PC-3 (cell line): ENCODE measurements at regions not wholly inside any gene's neighbourhood (a gene's known extent, or its start where the extent isn't known, plus 50 kb on each side); places are given as distances from the start of the nearest gene placed in this dataset.
A peak's percentile ranks its signal among the peaks of the same experiment; 100 is the strongest.
"Not testable (repeated sequence)": the region's sequence is repeated elsewhere in the genome, so short reads cannot be mapped to it uniquely, and the experiment has no call there.

Experiments used
- ATAC-seq: fragments of 200-7000 bp; cut with Tn5 transposase; 2 replicates; pipeline ENCODE4 v1.9.1; 2020; ENCODE audit warnings: mild to moderate bottlenecking, moderate library complexity
- BruUV-seq: library from RNA; stranded (reverse); fragments of 400-500 nt; replicated peaks from 2 replicates; lab custom pipeline; 2021; lab: Mats Ljungman, UMichigan
- CTCF ChIA-PET: fragments of 300-600 bp; sonication (Branson Sonifier 250); formaldehyde crosslinking; loops from one replicate; lab custom pipeline; 2022; ENCODE audit warnings: antibody characterized with exemption; lab: Charles Lee
- POLR2A ChIA-PET: fragments of 300-600 bp; sonication (Branson Sonifier 250); formaldehyde crosslinking; loops from one replicate; lab custom pipeline; 2022; ENCODE audit warnings: antibody characterized with exemption; ENCODE audit not compliant: unreplicated experiment; lab: Charles Lee
- DNase-seq: peaks from one replicate; pipeline ENCODE4 v3.0.0-alpha.2; 2015
- H2AFZ ChIP-seq: fragments of 300-600 bp; sonication (generic); 2 replicates; pipeline ENCODE4 v1.6.0; 2016; ENCODE audit warnings: antibody characterized with exemption, low read length
- H3F3A ChIP-seq: fragments of 300-600 bp; sonication (generic); one replicate; pipeline ENCODE4 v1.6.0; 2017; ENCODE audit warnings: antibody characterized with exemption, low read length, control low read depth, mild to moderate bottlenecking; ENCODE audit not compliant: unreplicated experiment
- H3K27ac ChIP-seq: fragments of 300-600 bp; sonication (generic); 2 replicates; pipeline ENCODE4 v1.5.1; 2016; ENCODE audit warnings: mild to moderate bottlenecking, low read length
- H3K27me3 ChIP-seq: fragments of 300-600 bp; sonication (generic); 2 replicates; pipeline ENCODE4 v1.6.1; 2016; ENCODE audit warnings: low read length, mixed read lengths
- H3K36me3 ChIP-seq: fragments of 300-600 bp; sonication (generic); 2 replicates; pipeline ENCODE4 v1.6.1; 2016; ENCODE audit warnings: low read depth, mixed run types, low read length, mixed read lengths
- H3K4me1 ChIP-seq: fragments of 300-600 bp; sonication (generic); 2 replicates; pipeline ENCODE4 v1.5.1; 2016; ENCODE audit warnings: low read length; ENCODE audit not compliant: insufficient read depth
- H3K4me2 ChIP-seq: fragments of 300-600 bp; sonication (generic); 2 replicates; pipeline ENCODE4 v1.6.0; 2016; ENCODE audit warnings: low read length
- H3K4me3 ChIP-seq: fragments of 300-600 bp; sonication (generic); 2 replicates; pipeline ENCODE4 v1.5.1; 2016; ENCODE audit warnings: mild to moderate bottlenecking, low read length, mixed read lengths
- H3K79me2 ChIP-seq: fragments of 300-600 bp; sonication (generic); 2 replicates; pipeline ENCODE4 v1.6.1; 2017; ENCODE audit warnings: low read length, mixed read lengths
- H3K9ac ChIP-seq: fragments of 300-600 bp; sonication (generic); 2 replicates; pipeline ENCODE4 v1.6.0; 2016; ENCODE audit warnings: mild to moderate bottlenecking, low read length
- H3K9me2 ChIP-seq: fragments of 300-600 bp; sonication (generic); replicated peaks from 2 replicates; pipeline ENCODE4 v1.6.1; 2016; ENCODE audit warnings: mixed run types, low read length, mixed read lengths
- H3K9me3 ChIP-seq: fragments of 300-600 bp; sonication (generic); 2 replicates; pipeline ENCODE4 v1.6.1; 2016; ENCODE audit warnings: low read length, mixed read lengths
- H4K20me1 ChIP-seq: fragments of 300-600 bp; sonication (generic); 2 replicates; pipeline ENCODE4 v1.6.1; 2016; ENCODE audit warnings: low read length, mixed read lengths
- EZH2 ChIP-seq: fragments of 300-600 bp; sonication (generic); IDR thresholded peaks from one replicate; pipeline ENCODE4 v1.6.1; 2017; ENCODE audit warnings: antibody characterized with exemption, mild to moderate bottlenecking, low read length; ENCODE audit not compliant: unreplicated experiment
- EZH2phosphoT487 ChIP-seq: fragments of 300-600 bp; sonication (generic); IDR thresholded peaks from 2 replicates; pipeline ENCODE4 v1.6.1; 2018; ENCODE audit warnings: mild to moderate bottlenecking, antibody characterized with exemption, low read length, borderline replicate concordance
- intact Hi-C: fragments of 100-400 bp; cut with micrococcal nuclease; formaldehyde crosslinking; loops from 2 replicates; pipeline ENCODE4 v1.9.0; 2023
- TF ChIP-seq, protein P1 (sequence below): fragments of 300-600 bp; sonication (generic); conservative IDR thresholded peaks from 2 replicates; pipeline ENCODE4 v1.5.1; 2017; ENCODE audit warnings: antibody characterized with exemption, low read depth, mild to moderate bottlenecking, low read length

DNA sequence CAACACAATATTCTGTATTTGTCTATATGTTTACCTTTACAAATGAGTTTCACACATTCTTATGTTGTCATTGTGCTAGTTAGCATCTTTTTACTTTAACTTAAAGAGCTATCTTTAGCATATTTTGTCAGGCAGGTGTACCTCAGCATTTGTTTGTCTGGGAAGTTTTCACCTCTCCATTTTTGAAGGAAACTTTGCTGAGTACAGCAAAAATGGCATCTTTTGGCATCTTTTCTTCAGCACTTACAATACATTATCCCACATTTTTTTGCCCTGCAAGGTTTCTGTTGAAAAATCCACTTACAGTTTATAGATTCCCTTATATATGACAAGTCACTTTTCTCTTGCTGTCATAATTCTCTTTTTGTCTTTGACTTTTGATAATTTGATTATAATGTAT lies 171.3 kb upstream of the XIRP2 start:
- H3F3A ChIP-seq: no peaks in the 10 kb centered on the region
- no peaks in the 10 kb centered on the region for H3K4me1 ChIP-seq
- H3K4me2 ChIP-seq: no peak overlapping the region
- ChIA-PET POLR2A (no interaction called here), CTCF (no interaction called here)
- H3K9me3 ChIP-seq: no peaks in the 10 kb centered on the region
- no peak overlapping the region for H3K4me3 ChIP-seq
- no peaks in the 10 kb centered on the region for H4K20me1 ChIP-seq
- ATAC-seq (no peak), DNase-seq (no peak)
- no peak overlapping the region for H3K27ac ChIP-seq
- no peak overlapping the region for H3K9ac ChIP-seq
- TF ChIP-seq, protein P1, sequence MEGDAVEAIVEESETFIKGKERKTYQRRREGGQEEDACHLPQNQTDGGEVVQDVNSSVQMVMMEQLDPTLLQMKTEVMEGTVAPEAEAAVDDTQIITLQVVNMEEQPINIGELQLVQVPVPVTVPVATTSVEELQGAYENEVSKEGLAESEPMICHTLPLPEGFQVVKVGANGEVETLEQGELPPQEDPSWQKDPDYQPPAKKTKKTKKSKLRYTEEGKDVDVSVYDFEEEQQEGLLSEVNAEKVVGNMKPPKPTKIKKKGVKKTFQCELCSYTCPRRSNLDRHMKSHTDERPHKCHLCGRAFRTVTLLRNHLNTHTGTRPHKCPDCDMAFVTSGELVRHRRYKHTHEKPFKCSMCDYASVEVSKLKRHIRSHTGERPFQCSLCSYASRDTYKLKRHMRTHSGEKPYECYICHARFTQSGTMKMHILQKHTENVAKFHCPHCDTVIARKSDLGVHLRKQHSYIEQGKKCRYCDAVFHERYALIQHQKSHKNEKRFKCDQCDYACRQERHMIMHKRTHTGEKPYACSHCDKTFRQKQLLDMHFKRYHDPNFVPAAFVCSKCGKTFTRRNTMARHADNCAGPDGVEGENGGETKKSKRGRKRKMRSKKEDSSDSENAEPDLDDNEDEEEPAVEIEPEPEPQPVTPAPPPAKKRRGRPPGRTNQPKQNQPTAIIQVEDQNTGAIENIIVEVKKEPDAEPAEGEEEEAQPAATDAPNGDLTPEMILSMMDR: no peak
- TF ChIP-seq EZH2 (no peak), EZH2phosphoT487 (no peak)
- intact Hi-C loops: no loop called here
- H3K9me2 ChIP-seq: no peaks in the 10 kb centered on the region
- H2AFZ ChIP-seq: no peak overlapping the region
- no TSS peak for BruUV-seq
- no peaks in the 10 kb centered on the region for H3K36me3 ChIP-seq
- no peaks in the 10 kb centered on the region for H3K79me2 ChIP-seq
- H3K27me3 ChIP-seq: no peaks in the 10 kb centered on the region

DNA sequence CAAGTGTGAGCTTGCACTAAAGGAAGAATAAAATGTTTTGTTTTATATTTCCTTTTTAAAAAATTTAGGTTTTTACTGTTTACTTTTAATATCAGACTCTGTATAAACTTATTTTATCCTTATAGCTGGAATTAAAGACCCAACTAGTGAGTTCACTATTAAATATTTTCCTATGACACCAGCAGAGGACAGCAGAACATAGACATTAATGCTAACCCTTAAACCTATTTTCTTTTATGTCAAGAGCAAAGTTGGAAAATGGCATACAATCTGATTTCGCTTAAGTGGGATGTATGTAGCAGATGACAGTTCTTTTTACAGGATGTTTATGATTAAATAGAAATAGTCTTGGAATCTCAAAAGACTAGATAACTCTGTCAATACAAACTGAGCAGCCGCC lies 188.2 kb upstream of the XIRP2 start:
- DNase-seq (peak; percentile 47), ATAC-seq (peak; percentile 67)
- no peak overlapping the region for H3K9ac ChIP-seq
- no peak overlapping the region for H3K27ac ChIP-seq
- H3K9me2 ChIP-seq: no peaks in the 10 kb centered on the region
- TF ChIP-seq, protein P1: peak; percentile 69
- TF ChIP-seq EZH2phosphoT487: no peak
- H2AFZ ChIP-seq: no peak overlapping the region
- no peaks in the 10 kb centered on the region for H3K36me3 ChIP-seq
- no peaks in the 10 kb centered on the region for H3F3A ChIP-seq
- no TSS peak for BruUV-seq
- H3K4me3 ChIP-seq: no peak overlapping the region
- 0 out of 2 replicates have a peak, but pooled peaks cover 3% of the 10 kb centered on the region for H3K27me3 ChIP-seq
- H4K20me1 ChIP-seq: no peaks in the 10 kb centered on the region
- H3K79me2 ChIP-seq: no peaks in the 10 kb centered on the region
- no peaks in the 10 kb centered on the region for H3K9me3 ChIP-seq
- H3K4me2 ChIP-seq: no peak overlapping the region
- POLR2A ChIA-PET: no interaction called here
- CTCF ChIA-PET: interaction anchor here (0.7 to 1.5 kb wide), 3 partner anchors 71 to 512 kb away, joined by 4 to 7 read pairs (median 6); no protein-coding TSS in a partner anchor
- no peaks in the 10 kb centered on the region for H3K4me1 ChIP-seq
- intact Hi-C loops: loop anchor here (1.0 to 10.0 kb wide), 8 partner anchors 72 to 1299 kb away; no protein-coding TSS in a partner anchor

DNA sequence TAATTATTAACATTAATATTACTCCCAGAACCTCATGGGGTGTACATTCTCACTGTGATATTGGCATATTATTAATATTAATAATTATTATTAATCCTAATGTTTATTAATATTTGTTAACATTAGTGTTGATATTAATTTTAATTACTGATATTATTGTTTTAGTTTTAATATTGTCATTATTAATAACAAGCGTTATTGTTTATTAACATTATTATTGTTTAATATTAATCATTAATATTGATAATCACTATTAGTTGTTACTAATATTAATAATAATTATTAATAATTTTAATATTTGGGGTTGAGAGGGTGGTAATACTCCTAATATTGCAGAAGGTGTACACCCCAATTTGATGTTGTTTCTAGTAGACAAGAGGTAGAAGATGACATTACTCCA lies 193.1 kb upstream of the XIRP2 start:
- Histone ChIP-seq H3K4me3 (no peak overlapping the region), H3K27me3 (0 out of 2 replicates have a peak, but pooled peaks cover 3% of the 10 kb centered on the region), H3K27ac (no peak overlapping the region), H3K4me1 (no peaks in the 10 kb centered on the region), H2AFZ (no peak overlapping the region), H3K36me3 (no peaks in the 10 kb centered on the region), H3F3A (no peaks in the 10 kb centered on the region), H3K4me2 (no peak overlapping the region), H3K9me3 (no peaks in the 10 kb centered on the region), H4K20me1 (no peaks in the 10 kb centered on the region), H3K9ac (no peak overlapping the region), H3K79me2 (no peaks in the 10 kb centered on the region), H3K9me2 (no peaks in the 10 kb centered on the region)
- TF ChIP-seq EZH2: no peak
- TF ChIP-seq, protein P1: no peak
- TF ChIP-seq EZH2phosphoT487: no peak
- ChIA-PET CTCF (no interaction called here), POLR2A (no interaction called here)
- DNase-seq: no peak
- intact Hi-C loops: loop anchor here (10.0 kb wide), 1 partner anchor 820 kb away; no protein-coding TSS in a partner anchor
- ATAC-seq: no peak
- no TSS peak for BruUV-seq

DNA sequence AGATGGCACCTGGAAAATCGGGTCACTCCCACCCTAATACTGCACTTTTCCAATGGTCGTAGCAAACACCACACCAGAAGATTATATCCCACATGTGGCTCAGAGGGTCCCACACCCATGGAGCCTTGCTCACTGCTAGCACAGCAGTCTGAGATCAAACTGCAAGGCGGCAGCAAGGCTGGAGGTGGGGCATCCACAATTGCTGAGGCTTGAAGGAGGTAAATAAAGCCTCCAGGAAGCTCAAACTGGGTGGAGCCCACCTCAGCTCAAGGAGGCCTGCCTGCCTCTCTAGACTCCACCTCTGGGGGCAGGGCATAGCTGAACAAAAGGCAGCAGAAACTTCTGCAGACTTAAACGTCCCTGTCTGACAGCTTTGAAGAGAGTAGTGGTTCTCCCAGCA lies 192.0 kb upstream of the SCN7A start:
- H3K4me1 ChIP-seq, H3F3A ChIP-seq, POLR2A ChIA-PET, H3K27ac ChIP-seq, H2AFZ ChIP-seq, H3K9ac ChIP-seq, DNase-seq, H4K20me1 ChIP-seq, intact Hi-C loops, ATAC-seq, H3K36me3 ChIP-seq, H3K27me3 ChIP-seq, H3K4me2 ChIP-seq, H3K9me2 ChIP-seq, H3K79me2 ChIP-seq, H3K4me3 ChIP-seq, H3K9me3 ChIP-seq, BruUV-seq: not testable (repeated sequence)
- CTCF ChIA-PET: interaction anchor here (0.6 kb wide), 1 partner anchor 287 kb away, joined by 5 read pairs; no protein-coding TSS in a partner anchor
